AG10803 (cell line): ENCODE measurements at regions not wholly inside any gene's neighbourhood (a gene's known extent, or its start where the extent isn't known, plus 50 kb on each side); places are given as distances from the start of the nearest gene placed in this dataset.

Experiments
- DNase-seq: peaks from one replicate; pipeline ENCODE4 v3.0.0; 2010; ENCODE audit warnings: low read depth
- H3K4me3 ChIP-seq: 2 replicates; pipeline ENCODE4 v1.5.1; 2011; ENCODE audit warnings: mild to moderate bottlenecking, low read length, control low read depth
- CTCF ChIP-seq: conservative IDR thresholded peaks from 2 replicates; pipeline ENCODE4 v1.5.1; 2011; ENCODE audit warnings: mild to moderate bottlenecking, low read length, control low read depth, inconsistent platforms

GRCh38 chr17:27384261-27384701, 72.0 kb upstream of the KSR1 start:
- H3K4me3 ChIP-seq = no peak overlapping the region
- TF ChIP-seq CTCF = no peak; the same call in 1 of the 2 replicates
- peak; percentile 97 for DNase-seq

GRCh38 chr17:27384726-27385125, 71.5 kb upstream of the KSR1 start:
- DNase-seq = peak; percentile 26
- no peak for TF ChIP-seq CTCF
- no peak overlapping the region for H3K4me3 ChIP-seq

GRCh38 chr17:27385626-27386025, 70.6 kb upstream of the KSR1 start:
- no peak for DNase-seq
- no peak overlapping the region for H3K4me3 ChIP-seq
- no peak for TF ChIP-seq CTCF

GRCh38 chr17:27386206-27387075, 69.8 kb upstream of the KSR1 start:
- TF ChIP-seq CTCF = no peak
- no peak overlapping the region for H3K4me3 ChIP-seq
- DNase-seq = no peak

GRCh38 chr17:27389542-27390140, 66.6 kb upstream of the KSR1 start:
- no peak for TF ChIP-seq CTCF
- DNase-seq = no peak
- no peak overlapping the region for H3K4me3 ChIP-seq

GRCh38 chr17:27390540-27390939, 65.7 kb upstream of the KSR1 start:
- H3K4me3 ChIP-seq = no peak overlapping the region
- no peak for TF ChIP-seq CTCF
- DNase-seq = no peak

GRCh38 chr17:27391427-27391826, 64.8 kb upstream of the KSR1 start:
- H3K4me3 ChIP-seq = no peak overlapping the region
- no peak for DNase-seq
- TF ChIP-seq CTCF = no peak
